Endothelial cell (in vitro differentiated cells): ENCODE measurements at regions not wholly inside any gene's neighbourhood (a gene's known extent, or its start where the extent isn't known, plus 50 kb on each side); places are given as distances from the start of the nearest gene placed in this dataset.
A peak's percentile ranks its signal among the peaks of the same experiment; 100 is the strongest.

Experiments
- DNase-seq: peaks from one replicate; pipeline ENCODE4 v3.0.0; 2021; ENCODE audit warnings: low spot score
- H3K27ac Mint-ChIP-seq: one replicate; pipeline ENCODE4 v1.8.0; 2021; ENCODE audit warnings: mixed read lengths, inconsistent platforms; ENCODE audit not compliant: unreplicated experiment
- H3K27me3 Mint-ChIP-seq: one replicate; pipeline ENCODE4 v1.8.0; 2021; ENCODE audit warnings: mild to moderate bottlenecking, moderate library complexity, mixed read lengths, inconsistent platforms; ENCODE audit not compliant: unreplicated experiment
- H3K36me3 Mint-ChIP-seq: one replicate; pipeline ENCODE4 v1.8.0; 2021; ENCODE audit warnings: mild to moderate bottlenecking, low read depth, mixed read lengths, inconsistent platforms; ENCODE audit not compliant: unreplicated experiment
- H3K4me1 Mint-ChIP-seq: one replicate; pipeline ENCODE4 v1.8.0; 2021; ENCODE audit warnings: mild to moderate bottlenecking, mixed read lengths, inconsistent platforms; ENCODE audit not compliant: unreplicated experiment
- H3K4me3 Mint-ChIP-seq: one replicate; pipeline ENCODE4 v1.8.0; 2021; ENCODE audit warnings: mild to moderate bottlenecking, mixed read lengths, inconsistent platforms; ENCODE audit not compliant: unreplicated experiment
- H3K9me3 Mint-ChIP-seq: one replicate; pipeline ENCODE4 v1.8.0; 2021; ENCODE audit warnings: mixed read lengths, inconsistent platforms; ENCODE audit not compliant: unreplicated experiment
- TF ChIP-seq, protein P1 (sequence below): fragments of 200-600 bp; sonication (generic); IDR thresholded peaks from one replicate; pipeline ENCODE4 v1.5.0; 2021; ENCODE audit warnings: antibody characterized with exemption; ENCODE audit not compliant: unreplicated experiment

DNA sequence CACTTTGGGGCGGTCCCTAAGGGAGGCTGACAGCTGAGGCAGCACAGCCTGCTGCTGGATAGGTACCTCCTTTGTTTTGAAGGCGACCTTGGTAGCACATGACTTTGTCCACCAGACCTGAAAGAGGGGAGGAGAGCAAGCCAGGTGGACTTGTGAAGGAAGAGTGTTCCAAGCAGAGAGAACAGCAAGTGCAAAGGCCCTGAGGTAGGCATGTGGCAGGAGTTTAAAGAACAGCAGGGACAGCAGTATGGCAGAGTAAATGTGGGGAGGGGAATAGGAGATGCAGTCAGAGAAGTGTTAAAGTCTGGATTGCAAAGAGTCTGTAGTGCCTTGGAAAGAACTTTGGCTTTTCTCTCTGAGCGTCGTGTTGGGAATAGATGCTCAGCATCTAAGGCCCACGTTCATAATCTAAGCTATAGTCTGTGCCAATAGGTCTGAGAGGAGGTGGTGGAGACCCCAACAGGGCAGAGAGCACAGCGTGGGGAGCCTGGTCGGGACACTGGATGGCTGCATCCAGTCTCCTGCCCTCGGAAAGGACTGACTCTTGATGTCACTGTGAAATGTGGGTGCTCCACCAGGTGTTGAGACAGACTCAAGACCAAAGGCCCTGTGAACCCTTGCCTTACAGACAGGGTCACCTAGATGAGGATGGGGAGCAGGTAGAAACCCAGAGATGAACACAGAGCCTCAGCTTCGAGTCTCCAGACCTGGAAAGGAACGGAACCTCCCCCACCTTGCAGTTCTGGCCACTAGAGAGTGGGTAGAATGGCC lies 242.1 kb upstream of the PWP1 start:
- Mint-ChIP-seq H3K27ac (no peak overlapping the region), H3K4me3 (no peak overlapping the region), H3K9me3 (no peaks in the 10 kb centered on the region), H3K36me3 (no peaks in the 10 kb centered on the region), H3K27me3 (no peaks in the 10 kb centered on the region), H3K4me1 (no peaks in the 10 kb centered on the region)
- no peak for DNase-seq
- TF ChIP-seq, protein P1, sequence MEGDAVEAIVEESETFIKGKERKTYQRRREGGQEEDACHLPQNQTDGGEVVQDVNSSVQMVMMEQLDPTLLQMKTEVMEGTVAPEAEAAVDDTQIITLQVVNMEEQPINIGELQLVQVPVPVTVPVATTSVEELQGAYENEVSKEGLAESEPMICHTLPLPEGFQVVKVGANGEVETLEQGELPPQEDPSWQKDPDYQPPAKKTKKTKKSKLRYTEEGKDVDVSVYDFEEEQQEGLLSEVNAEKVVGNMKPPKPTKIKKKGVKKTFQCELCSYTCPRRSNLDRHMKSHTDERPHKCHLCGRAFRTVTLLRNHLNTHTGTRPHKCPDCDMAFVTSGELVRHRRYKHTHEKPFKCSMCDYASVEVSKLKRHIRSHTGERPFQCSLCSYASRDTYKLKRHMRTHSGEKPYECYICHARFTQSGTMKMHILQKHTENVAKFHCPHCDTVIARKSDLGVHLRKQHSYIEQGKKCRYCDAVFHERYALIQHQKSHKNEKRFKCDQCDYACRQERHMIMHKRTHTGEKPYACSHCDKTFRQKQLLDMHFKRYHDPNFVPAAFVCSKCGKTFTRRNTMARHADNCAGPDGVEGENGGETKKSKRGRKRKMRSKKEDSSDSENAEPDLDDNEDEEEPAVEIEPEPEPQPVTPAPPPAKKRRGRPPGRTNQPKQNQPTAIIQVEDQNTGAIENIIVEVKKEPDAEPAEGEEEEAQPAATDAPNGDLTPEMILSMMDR = no peak

DNA sequence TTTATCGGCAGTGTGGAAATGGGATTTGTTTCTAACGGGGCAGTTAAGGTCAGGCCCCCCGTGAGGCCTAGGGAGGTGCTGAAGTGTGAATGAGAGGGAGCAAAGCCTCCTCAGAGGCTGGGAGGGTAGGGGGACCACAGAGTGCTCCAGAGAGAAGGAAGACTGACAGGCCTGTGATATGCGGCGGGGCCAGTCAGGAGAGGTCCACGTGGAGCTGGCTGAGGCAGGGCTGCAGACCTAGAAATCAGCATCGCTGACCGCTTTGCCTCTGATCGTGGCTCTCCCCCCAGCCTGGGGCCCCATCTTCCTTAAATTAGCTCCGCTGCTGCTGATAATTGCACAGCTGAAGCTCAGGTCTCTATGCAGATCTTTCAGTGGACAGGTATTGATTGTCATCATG lies 240.8 kb upstream of the PWP1 start:
- Mint-ChIP-seq H3K9me3 (no peaks in the 10 kb centered on the region), H3K27me3 (no peaks in the 10 kb centered on the region), H3K36me3 (no peaks in the 10 kb centered on the region), H3K4me1 (no peaks in the 10 kb centered on the region), H3K4me3 (no peak overlapping the region), H3K27ac (peak overlapping the region; percentile 17)
- no peak for DNase-seq
- TF ChIP-seq, protein P1 = no peak

- H3K36me3 Mint-ChIP-seq = no peaks in the 10 kb centered on the region
- DNase-seq = no peak
- no peaks in the 10 kb centered on the region for H3K4me1 Mint-ChIP-seq
- H3K27ac Mint-ChIP-seq = no peak overlapping the region
- peaks cover 4% of the 10 kb centered on the region for H3K27me3 Mint-ChIP-seq
- no peaks in the 10 kb centered on the region for H3K9me3 Mint-ChIP-seq
- TF ChIP-seq, protein P1 = no peak
- no peak overlapping the region for H3K4me3 Mint-ChIP-seq
These were observed 239.1 kb upstream of the PWP1 start for GRCh38 chr12:107446476-107446875.

DNA sequence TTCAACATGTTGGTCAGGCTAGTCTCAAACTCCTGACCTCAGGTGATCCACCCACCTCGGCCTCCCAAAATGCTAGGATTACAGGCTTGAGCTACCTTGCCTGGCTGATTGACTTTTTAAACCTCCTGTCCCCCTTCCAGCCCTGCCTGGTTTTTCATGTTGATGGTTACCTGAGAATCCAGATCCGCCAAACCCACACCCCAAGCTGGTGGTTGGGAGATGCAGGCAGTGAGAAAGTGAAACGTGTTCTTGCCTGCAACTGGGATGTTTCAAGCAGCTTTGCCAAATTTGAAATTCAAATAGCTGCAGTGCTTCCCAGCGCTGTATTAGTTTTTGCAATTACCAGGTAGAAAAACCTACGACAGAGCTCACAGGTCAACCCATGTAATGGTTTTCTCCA lies 238.3 kb upstream of the PWP1 start:
- H3K9me3 Mint-ChIP-seq = no peaks in the 10 kb centered on the region
- TF ChIP-seq, protein P1 = no peak

DNA sequence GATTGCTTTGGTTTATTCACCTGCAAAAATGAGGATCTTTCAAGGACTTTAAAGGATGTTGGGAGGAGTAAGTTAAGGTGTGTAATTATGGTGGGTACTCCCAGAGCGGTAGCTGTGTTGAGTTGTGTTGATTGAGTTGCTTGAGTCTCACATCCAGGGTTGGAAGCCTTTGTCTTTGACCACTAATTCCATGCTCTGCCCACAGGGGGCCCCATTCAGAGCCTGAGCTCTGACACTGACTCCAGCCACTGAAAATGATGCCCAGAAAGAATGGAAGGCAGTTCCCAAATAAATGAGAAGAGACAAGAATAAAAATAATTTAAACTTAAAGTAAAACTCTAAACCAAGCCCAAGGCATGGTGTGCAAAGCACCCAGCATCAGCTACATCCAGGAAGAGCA lies 237.4 kb upstream of the PWP1 start:
- peak; percentile 72 for DNase-seq
- Mint-ChIP-seq H3K4me1 (no peaks in the 10 kb centered on the region), H3K36me3 (peaks cover 3% of the 10 kb centered on the region), H3K27ac (no peak overlapping the region), H3K27me3 (peaks cover 5% of the 10 kb centered on the region), H3K9me3 (no peaks in the 10 kb centered on the region), H3K4me3 (no peak overlapping the region)
- TF ChIP-seq, protein P1 = peak; percentile 54

More for the DNA sequence above, 238.3 kb upstream of the PWP1 start:
- no peak for DNase-seq
- no peaks in the 10 kb centered on the region for H3K4me1 Mint-ChIP-seq
- H3K27ac Mint-ChIP-seq = no peak overlapping the region
- H3K27me3 Mint-ChIP-seq = peaks cover 5% of the 10 kb centered on the region
- no peaks in the 10 kb centered on the region for H3K36me3 Mint-ChIP-seq
- no peak overlapping the region for H3K4me3 Mint-ChIP-seq
